A549 (cell line): ENCODE measurements at regions not wholly inside any gene's neighbourhood (a gene's known extent, or its start where the extent isn't known, plus 50 kb on each side); places are given as distances from the start of the nearest gene placed in this dataset.

Source experiments
- ATAC-seq, 2 experiments: fragments of 200-7000 bp in 1 of 2; fragments of >200 bp in 1 of 2; cut with Nextera tagmentation in 1 of 2; cut with Tn5 transposase in 1 of 2; 3 replicates each; pipeline versions ENCODE4 v1.8.0 to v1.9.1; 2018 to 2020; ENCODE audit warnings: mild to moderate bottlenecking in 1 of 2, moderate library complexity in 1 of 2
- CTCF ChIA-PET: fragments of 300-600 bp; sonication (Branson Sonifier 250); formaldehyde crosslinking; extraction: SDS; loops from one replicate; lab custom pipeline; 2021; ENCODE audit warnings: antibody characterized with exemption, inconsistent platforms; lab: Yijun Ruan, JAX
- POLR2A ChIA-PET: fragments of 350-600 bp; formaldehyde crosslinking; extraction: SDS; loops from one replicate; lab custom pipeline; 2021; ENCODE audit warnings: antibody characterized with exemption, inconsistent platforms; lab: Yijun Ruan, JAX
- DNase-seq, 2 experiments: peaks; one replicate each; pipeline versions ENCODE4 v3.0.0 to v3.0.0-alpha.2; 2011 to 2016; ENCODE audit warnings: low read depth in 1 of 2, low spot score in 1 of 2
- FAIRE-seq: peaks from 2 replicates; lab custom pipeline; 2011; peaks lifted over from hg19 to GRCh38; lab: Jason Lieb, UNC
- H3K27ac ChIP-seq, 2 experiments: fragments of >200 bp; sonication (Bioruptor Twin); formaldehyde crosslinking; 3 replicates each; pipeline ENCODE4 v1.5.1; 2016 to 2017
- H3K4me1 ChIP-seq: fragments of >200 bp; sonication (Bioruptor Twin); formaldehyde crosslinking; 3 replicates; pipeline ENCODE4 v1.6.1; 2016
- H3K4me2 ChIP-seq: fragments of >200 bp; sonication (Bioruptor Twin); formaldehyde crosslinking; 3 replicates; pipeline ENCODE4 v1.6.1; 2016
- H3K4me3 ChIP-seq: fragments of >200 bp; sonication (Bioruptor Twin); formaldehyde crosslinking; 3 replicates; pipeline ENCODE4 v1.5.1; 2016
- H3K9me3 ChIP-seq: fragments of >200 bp; sonication (Bioruptor Twin); formaldehyde crosslinking; 3 replicates; pipeline ENCODE4 v1.6.1; 2016
- CBX8 ChIP-seq: fragments of 200-600 bp; sonication (generic); IDR thresholded peaks from 2 replicates; pipeline ENCODE4 v1.6.1; 2016
- CEBPB ChIP-seq, 2 experiments: fragments of >200 bp in 1 of 2; sonication (Bioruptor Twin) in 1 of 2; formaldehyde crosslinking in 1 of 2; IDR thresholded peaks; 2 replicates each; pipeline ENCODE4 v1.6.1; 2012 to 2016
- CTCF ChIP-seq: fragments of >200 bp; sonication (Bioruptor Twin); formaldehyde crosslinking; IDR thresholded peaks from 3 replicates; pipeline ENCODE4 v1.5.1; 2016
- ESRRA ChIP-seq: fragments of 150-350 bp; IDR thresholded peaks from 2 replicates; pipeline ENCODE4 v1.6.1; 2014; ENCODE audit warnings: mild to moderate bottlenecking, low read length, borderline replicate concordance
- HDAC2 ChIP-seq: fragments of 200-600 bp; sonication (generic); IDR thresholded peaks from 2 replicates; pipeline ENCODE4 v1.6.1; 2016
- HOXB13 ChIP-seq: fragments of 250-450 bp; sonication (Bioruptor Pico); IDR thresholded peaks from 2 replicates; pipeline ENCODE4 v1.5.0; 2020; ENCODE audit warnings: low read depth, mild to moderate bottlenecking, moderate library complexity
- MAZ ChIP-seq: fragments of 150-350 bp; IDR thresholded peaks from 2 replicates; pipeline ENCODE4 v1.6.1; 2014; ENCODE audit warnings: antibody characterized with exemption, low read depth, low read length, borderline replicate concordance
- NPAS2 ChIP-seq: fragments of 250-450 bp; sonication (Bioruptor Pico); IDR thresholded peaks from 2 replicates; pipeline ENCODE4 v1.8.0; 2022; ENCODE audit warnings: mild to moderate bottlenecking, moderate library complexity, borderline replicate concordance
- NR3C1 ChIP-seq: fragments of >200 bp; sonication (Bioruptor Twin); formaldehyde crosslinking; IDR thresholded peaks from 3 replicates; pipeline ENCODE4 v1.6.1; 2017
- PHF8 ChIP-seq: fragments of 200-600 bp; sonication (generic); IDR thresholded peaks from 2 replicates; pipeline ENCODE4 v1.6.1; 2016; ENCODE audit warnings: low read depth, mild to moderate bottlenecking, antibody characterized with exemption, moderate library complexity, borderline replicate concordance
- REST ChIP-seq: fragments of 200-600 bp; sonication (generic); IDR thresholded peaks from 2 replicates; pipeline ENCODE4 v1.6.1; 2016; ENCODE audit warnings: antibody characterized with exemption, mild to moderate bottlenecking, moderate library complexity
- SMC3 ChIP-seq: fragments of >200 bp; sonication (Bioruptor Twin); formaldehyde crosslinking; IDR thresholded peaks from 3 replicates; pipeline ENCODE4 v1.6.1; 2018; ENCODE audit warnings: inconsistent platforms
- TP53 ChIP-seq: fragments of 250-450 bp; sonication (Bioruptor Pico); IDR thresholded peaks from 2 replicates; pipeline ENCODE4 v1.5.0; 2021; ENCODE audit warnings: mild to moderate bottlenecking, moderate library complexity
- USF2 ChIP-seq: fragments of 450-650 bp; IDR thresholded peaks from 2 replicates; pipeline ENCODE4 v1.6.1; 2014; ENCODE audit warnings: antibody characterized with exemption
- ZFP36 ChIP-seq: fragments of 450-650 bp; IDR thresholded peaks from 2 replicates; pipeline ENCODE4 v1.6.1; 2014; ENCODE audit warnings: borderline replicate concordance; ENCODE audit not compliant: partially characterized antibody
- ZNF302 ChIP-seq: fragments of 250-450 bp; sonication (Bioruptor Pico); IDR thresholded peaks from 2 replicates; pipeline ENCODE4 v1.9.0; 2021; ENCODE audit warnings: inconsistent platforms, mild to moderate bottlenecking, moderate library complexity
- ZSCAN20 ChIP-seq: fragments of 250-450 bp; sonication (Bioruptor Pico); IDR thresholded peaks from 2 replicates; pipeline ENCODE4 v1.8.0; 2022; ENCODE audit warnings: mild to moderate bottlenecking, moderate library complexity
- WGBS: methylation state at CpG from one replicate; pipeline ENCODE4 v1.1.6; 2017; ENCODE audit errors: missing lambda C conversion rate; 5-methylcytosine and 5-hydroxymethylcytosine counted together
- TF ChIP-seq, protein P1 (sequence below): IDR thresholded peaks from 2 replicates; pipeline ENCODE4 v1.6.1; 2012; ENCODE audit warnings: low read depth, borderline replicate concordance
- TF ChIP-seq, protein P2 (sequence below): fragments of >200 bp; sonication (Bioruptor Twin); formaldehyde crosslinking; IDR thresholded peaks from 3 replicates; pipeline ENCODE4 v1.6.1; 2016
- TF ChIP-seq, protein P3 (sequence below): fragments of 150-350 bp; IDR thresholded peaks from 2 replicates; pipeline ENCODE4 v1.6.1; 2014; ENCODE audit warnings: low read depth, mild to moderate bottlenecking, low read length

DNA sequence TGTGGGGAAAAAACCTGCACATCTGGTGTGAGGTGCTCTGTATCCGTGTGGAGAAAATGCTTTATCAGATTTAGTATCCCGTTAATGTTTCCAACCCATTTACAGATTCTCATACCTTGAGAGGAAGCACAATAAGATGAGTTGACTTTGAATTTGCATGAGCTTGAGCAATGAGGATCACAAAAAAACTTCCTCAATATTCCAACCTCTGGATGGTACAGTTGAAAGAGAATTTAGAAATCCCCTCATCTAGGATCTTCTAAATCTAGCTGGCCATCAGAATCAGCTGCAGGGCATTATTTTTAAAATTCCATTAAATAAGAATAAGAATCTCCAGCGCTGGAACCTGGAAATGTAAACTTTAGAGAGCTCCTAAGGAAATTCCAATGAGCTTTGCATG is 82.5 kb upstream of the NR5A2 start (continued):
- TF ChIP-seq SMC3 (no peak), HOXB13 (CRISPR knock-in tag) (no peak)

- 65% methylated on average over 1 of the region's 1 CpG for WGBS
- FAIRE-seq, result no peak
- Histone ChIP-seq H3K4me1 (peaks cover 6% of the 10 kb centered on the region; the same call in 1 of the 3 replicates), H3K9me3 (no peaks in the 10 kb centered on the region), H3K4me3 (no peak overlapping the region), H3K4me2 (no peak overlapping the region), H3K27ac (no peak overlapping the region)
- CTCF ChIA-PET, result interaction anchor here (0.5 to 1.6 kb wide), 4 partner anchors 9 to 261 kb away, joined by 3 to 7 read pairs (median 3); no protein-coding TSS in a partner anchor
- TF ChIP-seq, protein P1, sequence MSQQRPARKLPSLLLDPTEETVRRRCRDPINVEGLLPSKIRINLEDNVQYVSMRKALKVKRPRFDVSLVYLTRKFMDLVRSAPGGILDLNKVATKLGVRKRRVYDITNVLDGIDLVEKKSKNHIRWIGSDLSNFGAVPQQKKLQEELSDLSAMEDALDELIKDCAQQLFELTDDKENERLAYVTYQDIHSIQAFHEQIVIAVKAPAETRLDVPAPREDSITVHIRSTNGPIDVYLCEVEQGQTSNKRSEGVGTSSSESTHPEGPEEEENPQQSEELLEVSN, result no peak
- TF ChIP-seq ZFP36 (no peak), CEBPB (IDR thresholded peaks at IDR 0.05) (no peak), PHF8 (no peak), ZSCAN20 (CRISPR knock-in tag) (no peak), SMC3 (no peak), CTCF (no peak), HDAC2 (no peak), NPAS2 (no peak), CBX8 (no peak), MAZ (no peak), USF2 (no peak), REST (no peak), TP53 (CRISPR knock-in tag) (no peak), HOXB13 (CRISPR knock-in tag) (no peak), ZNF302 (CRISPR knock-in tag) (no peak), NR3C1 (no peak), ESRRA (no peak)
- TF ChIP-seq, protein P2, sequence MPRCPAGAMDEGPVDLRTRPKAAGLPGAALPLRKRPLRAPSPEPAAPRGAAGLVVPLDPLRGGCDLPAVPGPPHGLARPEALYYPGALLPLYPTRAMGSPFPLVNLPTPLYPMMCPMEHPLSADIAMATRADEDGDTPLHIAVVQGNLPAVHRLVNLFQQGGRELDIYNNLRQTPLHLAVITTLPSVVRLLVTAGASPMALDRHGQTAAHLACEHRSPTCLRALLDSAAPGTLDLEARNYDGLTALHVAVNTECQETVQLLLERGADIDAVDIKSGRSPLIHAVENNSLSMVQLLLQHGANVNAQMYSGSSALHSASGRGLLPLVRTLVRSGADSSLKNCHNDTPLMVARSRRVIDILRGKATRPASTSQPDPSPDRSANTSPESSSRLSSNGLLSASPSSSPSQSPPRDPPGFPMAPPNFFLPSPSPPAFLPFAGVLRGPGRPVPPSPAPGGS, result no peak
- TF ChIP-seq, protein P3, sequence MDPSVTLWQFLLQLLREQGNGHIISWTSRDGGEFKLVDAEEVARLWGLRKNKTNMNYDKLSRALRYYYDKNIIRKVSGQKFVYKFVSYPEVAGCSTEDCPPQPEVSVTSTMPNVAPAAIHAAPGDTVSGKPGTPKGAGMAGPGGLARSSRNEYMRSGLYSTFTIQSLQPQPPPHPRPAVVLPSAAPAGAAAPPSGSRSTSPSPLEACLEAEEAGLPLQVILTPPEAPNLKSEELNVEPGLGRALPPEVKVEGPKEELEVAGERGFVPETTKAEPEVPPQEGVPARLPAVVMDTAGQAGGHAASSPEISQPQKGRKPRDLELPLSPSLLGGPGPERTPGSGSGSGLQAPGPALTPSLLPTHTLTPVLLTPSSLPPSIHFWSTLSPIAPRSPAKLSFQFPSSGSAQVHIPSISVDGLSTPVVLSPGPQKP, result no peak
- POLR2A ChIA-PET, result no interaction called here
- ATAC-seq, result no peak
- no peak for DNase-seq
Measured at GRCh38 chr1:199945591-199945990, 81.9 kb upstream of the NR5A2 start.
